ENCODE measurements at regions not wholly inside any gene's neighbourhood (a gene's known extent, or its start where the extent isn't known, plus 50 kb on each side); places are given as distances from the start of the nearest gene placed in this dataset.

GRCh38 chr5:2387634-2388325 is 363.7 kb downstream of the IRX2 start:
- 37 to 42% methylated on average over 29 of the region's 29 CpGs for WGBS, 2 donors
- H3K36me3 ChIP-seq: no peaks in the 10 kb centered on the region
- TF ChIP-seq CTCF (IDR thresholded peaks at IDR 0.05): no peak
- peaks cover 0 to 5% (median 0%) of the 10 kb centered on the region in 4 donors for H3K27me3 ChIP-seq
- H3K4me1 ChIP-seq: no peaks in the 10 kb centered on the region
- H3K4me3 ChIP-seq: no peak overlapping the region
- ATAC-seq (peak in 1 of 4 donors; percentile 30), DNase-seq (peak in 1 of 6 donors; percentile 38), FAIRE-seq (no peak)
- no peak overlapping the region for H3K27ac ChIP-seq
- no peaks in the 10 kb centered on the region for H3K9me3 ChIP-seq
- intact Hi-C loops (cut with DNase I): no loop called here

- Histone ChIP-seq H3K9me3 (no peaks in the 10 kb centered on the region), H3K4me3 (no peak overlapping the region), H3K27ac (no peak overlapping the region), H3K4me1 (no peaks in the 10 kb centered on the region), H3K27me3 (peaks cover 0 to 5% (median 0%) of the 10 kb centered on the region in 4 donors), H3K36me3 (no peaks in the 10 kb centered on the region)
- WGBS, 2 donors: 61 to 75% methylated on average over 11 of the region's 11 CpGs
- TF ChIP-seq CTCF (IDR thresholded peaks at IDR 0.05): no peak
- no peak for ATAC-seq
- intact Hi-C loops (cut with DNase I): no loop called here
- FAIRE-seq: no peak
- no peak for DNase-seq
Observed at GRCh38 chr5:2387250-2387633, 364.2 kb downstream of the IRX2 start.

- 45% methylated on average over 3 of the region's 3 CpGs for WGBS, 2 donors
Observed at GRCh38 chr5:2385818-2386217, 365.7 kb downstream of the IRX2 start.

GRCh38 chr5:2383698-2384065 is 367.8 kb downstream of the IRX2 start:
- DNase-seq (peak in 1 of 6 donors; percentile 35), FAIRE-seq (no peak), ATAC-seq (no peak)
- no peak overlapping the region for H3K4me3 ChIP-seq
- no peak for TF ChIP-seq CTCF (IDR thresholded peaks at IDR 0.05)
- no peak overlapping the region for H3K27ac ChIP-seq
- no peaks in the 10 kb centered on the region for H3K9me3 ChIP-seq
- no peaks in the 10 kb centered on the region for H3K36me3 ChIP-seq
- H3K27me3 ChIP-seq: peaks cover 0 to 5% (median 0%) of the 10 kb centered on the region in 4 donors
- intact Hi-C loops (cut with DNase I): no loop called here
- no peaks in the 10 kb centered on the region for H3K4me1 ChIP-seq
- WGBS, 2 donors: 52 to 67% methylated on average over 10 of the region's 10 CpGs

More at GRCh38 chr5:2385818-2386217, 365.7 kb downstream of the IRX2 start:
- H3K36me3 ChIP-seq: no peaks in the 10 kb centered on the region
- no peak overlapping the region for H3K4me3 ChIP-seq
- no peaks in the 10 kb centered on the region for H3K9me3 ChIP-seq
- no peak for DNase-seq
- no peak for TF ChIP-seq CTCF (IDR thresholded peaks at IDR 0.05)
- no peaks in the 10 kb centered on the region for H3K4me1 ChIP-seq
- no peak overlapping the region for H3K27ac ChIP-seq
- peaks cover 0 to 5% (median 0%) of the 10 kb centered on the region in 4 donors for H3K27me3 ChIP-seq
- ATAC-seq: no peak
- intact Hi-C loops (cut with DNase I): no loop called here
- FAIRE-seq: no peak
